Ishikawa (cell line): ENCODE measurements at regions not wholly inside any gene's neighbourhood (a gene's known extent, or its start where the extent isn't known, plus 50 kb on each side); places are given as distances from the start of the nearest gene placed in this dataset.

ENCODE experiments used
- CEBPB ChIP-seq: IDR thresholded peaks from 2 replicates; pipeline ENCODE4 v1.6.1; 2012
- EP300 ChIP-seq: IDR thresholded peaks from 2 replicates; pipeline ENCODE4 v1.6.1; 2012; ENCODE audit warnings: borderline replicate concordance
- NFIC ChIP-seq: IDR thresholded peaks from 2 replicates; pipeline ENCODE4 v1.6.1; 2012
- REST ChIP-seq: IDR thresholded peaks from 2 replicates; pipeline ENCODE4 v1.6.1; 2012; ENCODE audit warnings: low read depth, mild to moderate bottlenecking
- TAF1 ChIP-seq: IDR thresholded peaks from 2 replicates; pipeline ENCODE4 v1.6.1; 2012; ENCODE audit warnings: low read depth, mild to moderate bottlenecking
- TCF12 ChIP-seq: IDR thresholded peaks from 2 replicates; pipeline ENCODE4 v1.6.1; 2012; ENCODE audit warnings: low read depth

DNA sequence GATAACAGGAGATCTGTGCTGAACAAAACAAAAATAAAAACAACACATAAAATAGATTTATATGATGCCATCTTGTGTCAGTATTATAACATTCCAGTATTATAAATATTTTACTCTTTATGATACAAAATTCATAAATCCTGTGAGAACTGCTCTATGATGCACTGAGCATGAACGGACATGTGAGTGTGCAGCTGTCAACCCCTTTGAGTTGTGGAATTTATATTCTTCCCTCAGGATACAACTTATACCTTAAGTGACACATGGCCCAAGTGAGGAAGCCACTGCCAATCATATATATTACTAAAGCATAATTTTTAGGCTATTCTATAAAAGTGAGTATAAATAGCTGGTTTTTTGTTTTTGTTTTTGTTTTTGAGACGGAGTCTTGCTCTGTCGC lies 116.0 kb upstream of the OR13F1 start:
- TF ChIP-seq CEBPB (no peak), EP300 (no peak), TAF1 (no peak), TCF12 (no peak), NFIC (no peak), REST (no peak)
